Choroid plexus epithelial cell (primary cell): ENCODE measurements at regions not wholly inside any gene's neighbourhood (a gene's known extent, or its start where the extent isn't known, plus 50 kb on each side); places are given as distances from the start of the nearest gene placed in this dataset.
"Not testable (repeated sequence)": the region's sequence is repeated elsewhere in the genome, so short reads cannot be mapped to it uniquely, and the experiment has no call there.

ENCODE experiments used
- DNase-seq: peaks from one replicate; pipeline ENCODE4 v3.0.0-alpha.2; 2010; ENCODE audit warnings: low read depth
- H3K4me3 ChIP-seq: 2 replicates; pipeline ENCODE4 v1.5.1; 2011; ENCODE audit warnings: low read depth, mild to moderate bottlenecking, control low read depth, low read length, moderate library complexity
- TF ChIP-seq, protein P1 (sequence below): conservative IDR thresholded peaks from 2 replicates; pipeline ENCODE4 v1.5.1; 2011; ENCODE audit warnings: low read depth, mild to moderate bottlenecking, control low read depth, inconsistent platforms, low read length, moderate library complexity

GRCh38 chr2:237231593-237231992 lies 145.9 kb downstream of the COPS8 start:
- DNase-seq = no peak
- TF ChIP-seq, protein P1, sequence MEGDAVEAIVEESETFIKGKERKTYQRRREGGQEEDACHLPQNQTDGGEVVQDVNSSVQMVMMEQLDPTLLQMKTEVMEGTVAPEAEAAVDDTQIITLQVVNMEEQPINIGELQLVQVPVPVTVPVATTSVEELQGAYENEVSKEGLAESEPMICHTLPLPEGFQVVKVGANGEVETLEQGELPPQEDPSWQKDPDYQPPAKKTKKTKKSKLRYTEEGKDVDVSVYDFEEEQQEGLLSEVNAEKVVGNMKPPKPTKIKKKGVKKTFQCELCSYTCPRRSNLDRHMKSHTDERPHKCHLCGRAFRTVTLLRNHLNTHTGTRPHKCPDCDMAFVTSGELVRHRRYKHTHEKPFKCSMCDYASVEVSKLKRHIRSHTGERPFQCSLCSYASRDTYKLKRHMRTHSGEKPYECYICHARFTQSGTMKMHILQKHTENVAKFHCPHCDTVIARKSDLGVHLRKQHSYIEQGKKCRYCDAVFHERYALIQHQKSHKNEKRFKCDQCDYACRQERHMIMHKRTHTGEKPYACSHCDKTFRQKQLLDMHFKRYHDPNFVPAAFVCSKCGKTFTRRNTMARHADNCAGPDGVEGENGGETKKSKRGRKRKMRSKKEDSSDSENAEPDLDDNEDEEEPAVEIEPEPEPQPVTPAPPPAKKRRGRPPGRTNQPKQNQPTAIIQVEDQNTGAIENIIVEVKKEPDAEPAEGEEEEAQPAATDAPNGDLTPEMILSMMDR = no peak
- no peak overlapping the region for H3K4me3 ChIP-seq

GRCh38 chr2:237232166-237232565 lies 146.5 kb downstream of the COPS8 start:
- TF ChIP-seq, protein P1 = no peak
- H3K4me3 ChIP-seq = no peak overlapping the region
- no peak for DNase-seq

DNA sequence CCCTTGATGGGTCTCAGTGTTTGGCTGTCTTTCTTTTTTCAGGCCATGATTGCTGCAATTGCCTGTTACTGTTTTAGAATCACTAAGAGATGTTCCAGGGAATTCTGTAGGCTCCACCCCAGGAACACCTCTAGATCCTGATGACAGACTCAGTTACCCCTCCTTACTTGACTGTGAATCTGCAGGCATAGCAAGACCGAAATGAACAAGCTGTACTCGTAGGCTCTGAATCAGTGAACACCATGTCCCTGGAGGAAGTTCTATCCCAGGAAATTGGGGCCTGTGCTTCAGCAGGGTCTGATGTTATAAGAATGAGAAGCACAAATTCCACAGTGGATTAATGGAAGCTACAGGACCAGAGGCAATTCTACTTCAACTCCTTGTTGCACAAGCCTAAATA lies 148.6 kb downstream of the COPS8 start:
- no peak for DNase-seq
- no peak overlapping the region for H3K4me3 ChIP-seq
- TF ChIP-seq, protein P1 = no peak

DNA sequence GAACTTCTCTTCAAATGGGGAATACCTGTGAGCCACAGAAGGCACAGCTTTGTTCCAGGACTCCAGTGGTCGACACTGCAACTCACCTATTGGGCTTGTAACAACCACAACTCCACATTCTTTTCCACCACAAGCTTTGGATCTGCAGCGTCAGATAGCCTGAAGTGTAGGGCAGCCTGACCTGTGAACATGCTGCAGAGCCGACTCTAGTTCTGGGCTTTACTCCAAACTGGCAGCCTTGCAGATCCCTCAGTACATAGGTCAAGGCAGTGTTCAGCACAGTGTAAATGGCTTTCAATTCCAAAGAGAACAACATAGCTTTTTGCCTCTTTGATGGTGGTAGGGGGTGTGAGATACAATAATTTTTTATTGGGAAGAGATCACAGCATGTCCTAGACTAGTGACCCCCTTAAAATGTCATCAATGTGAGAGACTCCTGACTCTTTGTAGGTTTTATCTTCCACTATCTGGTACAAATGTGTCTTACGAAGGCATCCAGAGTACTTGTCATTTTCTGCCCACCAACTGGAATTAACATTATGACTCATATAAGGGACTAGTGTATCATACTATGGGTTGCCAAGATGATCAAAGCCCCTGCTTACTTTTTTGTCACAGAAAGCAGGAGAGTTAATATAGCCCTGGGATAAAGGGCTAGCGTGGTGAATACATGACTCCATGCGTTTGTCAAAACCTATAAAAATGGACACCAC lies 149.8 kb downstream of the COPS8 start:
- peak; percentile 93 for DNase-seq
- H3K4me3 ChIP-seq = no peak overlapping the region
- TF ChIP-seq, protein P1 = no peak

- DNase-seq = peak; percentile 69
- TF ChIP-seq, protein P1 = no peak
- H3K4me3 ChIP-seq = no peak overlapping the region
Measured at GRCh38 chr2:237236188-237236587, 150.5 kb downstream of the COPS8 start.

DNA sequence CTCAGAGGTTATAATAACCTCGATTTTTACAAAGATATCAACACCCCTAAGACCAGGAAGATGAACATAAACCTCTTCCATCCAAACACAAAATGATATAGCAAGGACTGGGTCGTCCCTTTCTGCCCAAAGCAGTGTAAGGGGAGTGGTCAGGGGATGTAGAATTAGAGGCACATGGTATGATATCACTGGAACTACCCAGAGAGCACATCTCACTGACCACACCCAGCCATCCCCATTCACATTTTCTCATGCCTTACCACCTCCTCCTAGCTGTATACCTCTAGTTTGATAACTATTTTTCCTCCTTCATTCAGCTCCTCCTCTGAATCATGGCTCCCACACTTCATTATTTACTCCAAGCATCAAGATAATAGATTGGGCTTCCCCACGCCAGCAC lies 152.6 kb downstream of the COPS8 start:
- DNase-seq = no peak
- TF ChIP-seq, protein P1 = no peak
- no peak overlapping the region for H3K4me3 ChIP-seq

DNA sequence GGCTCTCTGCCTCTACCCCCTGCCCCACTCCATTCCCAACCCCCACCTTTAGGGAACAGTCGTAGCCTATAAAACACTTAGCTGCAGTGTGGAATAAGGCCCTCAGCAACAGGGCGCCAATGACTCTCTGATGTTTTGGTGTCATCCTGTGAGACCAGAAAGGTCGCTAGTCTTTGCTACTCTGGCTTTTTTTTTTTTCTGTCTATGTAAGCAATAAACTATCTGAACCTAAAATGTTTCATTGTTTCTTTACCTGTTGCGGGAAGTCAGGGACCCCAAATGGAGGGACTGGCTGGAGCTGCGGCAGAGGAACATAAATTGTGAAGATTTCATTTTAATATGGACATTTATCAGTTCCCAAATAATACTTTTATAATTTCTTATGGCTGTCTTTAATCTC lies 154.6 kb downstream of the COPS8 start:
- no peak overlapping the region for H3K4me3 ChIP-seq
- TF ChIP-seq, protein P1 = no peak
- no peak for DNase-seq

- not testable (repeated sequence) for H3K4me3 ChIP-seq, DNase-seq
Measured at GRCh38 chr2:237240868-237241267, 155.2 kb downstream of the COPS8 start.
